Suprapubic skin (tissue), 4 donors: ENCODE measurements at regions not wholly inside any gene's neighbourhood (a gene's known extent, or its start where the extent isn't known, plus 50 kb on each side); places are given as distances from the start of the nearest gene placed in this dataset.

Experiments
- DNase-seq, 2 donors: peaks; one replicate each; pipeline ENCODE4 v3.0.0-alpha.2; 2019; ENCODE audit warnings: low spot score in 2 of 2
- H3K27ac ChIP-seq: fragments of 200-600 bp; sonication (generic); one replicate; pipeline ENCODE4 v1.5.1; 2019
- H3K27me3 ChIP-seq: fragments of 200-600 bp; sonication (generic); one replicate; pipeline ENCODE4 v1.5.1; 2019
- H3K36me3 ChIP-seq: fragments of 200-600 bp; sonication (generic); one replicate; pipeline ENCODE4 v1.5.1; 2019
- H3K4me1 ChIP-seq: fragments of 200-600 bp; sonication (generic); one replicate; pipeline ENCODE4 v1.5.1; 2019
- H3K4me3 ChIP-seq: fragments of 200-600 bp; sonication (generic); one replicate; pipeline ENCODE4 v1.5.1; 2019; ENCODE audit warnings: mild to moderate bottlenecking
- H3K9me3 ChIP-seq: fragments of 200-600 bp; sonication (generic); one replicate; pipeline ENCODE4 v1.5.1; 2019
- EP300 ChIP-seq: sonication (generic); formaldehyde crosslinking; IDR thresholded peaks from one replicate; pipeline ENCODE4 v1.6.1; 2017; ENCODE audit warnings: antibody characterized with exemption
- POLR2A ChIP-seq, 2 donors: fragments of 450-650 bp; IDR thresholded peaks; one replicate each; pipeline ENCODE4 v1.6.1; 2017; ENCODE audit warnings: antibody characterized with exemption in 2 of 2, mild to moderate bottlenecking in 2 of 2, moderate library complexity in 2 of 2
- POLR2AphosphoS5 ChIP-seq, 3 donors: sonication (generic); formaldehyde crosslinking; IDR thresholded peaks; one replicate each; pipeline ENCODE4 v1.6.1; 2017; ENCODE audit warnings: antibody characterized with exemption in 3 of 3
- WGBS: methylation state at CpG from one replicate; pipeline ENCODE4 v1.1.5; 2018; 5-methylcytosine and 5-hydroxymethylcytosine counted together
- TF ChIP-seq, protein P1 (sequence below), 2 donors: fragments of 200-600 bp in 1 of 2; fragments of 450-650 bp in 1 of 2; sonication (generic) in 1 of 2; IDR thresholded peaks; one replicate each; pipeline ENCODE4 v1.5.1; 2016 to 2019; ENCODE audit warnings: antibody characterized with exemption in 2 of 2, mild to moderate bottlenecking in 1 of 2, moderate library complexity in 1 of 2

DNA sequence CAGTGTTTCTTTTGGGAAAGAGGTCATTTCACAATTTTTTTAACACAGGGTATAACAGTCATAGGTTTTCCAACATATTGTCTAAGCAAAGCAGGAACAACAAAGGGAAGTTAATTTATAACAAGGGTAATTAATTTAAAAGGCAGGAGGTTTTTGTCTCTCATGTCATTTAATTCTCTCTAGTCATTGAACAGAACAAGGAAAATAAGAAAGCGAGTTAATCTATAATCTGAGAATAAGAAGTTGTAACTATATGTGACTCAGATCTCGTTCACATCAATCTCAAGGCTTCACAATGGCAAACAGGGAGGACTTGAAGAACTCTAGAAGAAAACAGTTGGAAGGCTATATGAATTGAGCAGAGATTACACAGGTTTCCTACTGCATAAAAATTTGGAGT lies 579.8 kb upstream of the CCDC54 start:
- no peak overlapping the region for H3K27ac ChIP-seq
- no peak overlapping the region for H3K4me3 ChIP-seq
- no peaks in the 10 kb centered on the region for H3K4me1 ChIP-seq
- WGBS = 95% methylated on average over 2 of the region's 2 CpGs
- TF ChIP-seq POLR2AphosphoS5 (IDR thresholded peaks at IDR 0.05) (no peak), POLR2A (IDR thresholded peaks at IDR 0.05) (no peak), EP300 (no peak)
- TF ChIP-seq, protein P1, sequence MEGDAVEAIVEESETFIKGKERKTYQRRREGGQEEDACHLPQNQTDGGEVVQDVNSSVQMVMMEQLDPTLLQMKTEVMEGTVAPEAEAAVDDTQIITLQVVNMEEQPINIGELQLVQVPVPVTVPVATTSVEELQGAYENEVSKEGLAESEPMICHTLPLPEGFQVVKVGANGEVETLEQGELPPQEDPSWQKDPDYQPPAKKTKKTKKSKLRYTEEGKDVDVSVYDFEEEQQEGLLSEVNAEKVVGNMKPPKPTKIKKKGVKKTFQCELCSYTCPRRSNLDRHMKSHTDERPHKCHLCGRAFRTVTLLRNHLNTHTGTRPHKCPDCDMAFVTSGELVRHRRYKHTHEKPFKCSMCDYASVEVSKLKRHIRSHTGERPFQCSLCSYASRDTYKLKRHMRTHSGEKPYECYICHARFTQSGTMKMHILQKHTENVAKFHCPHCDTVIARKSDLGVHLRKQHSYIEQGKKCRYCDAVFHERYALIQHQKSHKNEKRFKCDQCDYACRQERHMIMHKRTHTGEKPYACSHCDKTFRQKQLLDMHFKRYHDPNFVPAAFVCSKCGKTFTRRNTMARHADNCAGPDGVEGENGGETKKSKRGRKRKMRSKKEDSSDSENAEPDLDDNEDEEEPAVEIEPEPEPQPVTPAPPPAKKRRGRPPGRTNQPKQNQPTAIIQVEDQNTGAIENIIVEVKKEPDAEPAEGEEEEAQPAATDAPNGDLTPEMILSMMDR (IDR thresholded peaks at IDR 0.05) = no peak
- no peaks in the 10 kb centered on the region for H3K9me3 ChIP-seq
- no peaks in the 10 kb centered on the region for H3K36me3 ChIP-seq
- no peaks in the 10 kb centered on the region for H3K27me3 ChIP-seq
- no peak for DNase-seq

DNA sequence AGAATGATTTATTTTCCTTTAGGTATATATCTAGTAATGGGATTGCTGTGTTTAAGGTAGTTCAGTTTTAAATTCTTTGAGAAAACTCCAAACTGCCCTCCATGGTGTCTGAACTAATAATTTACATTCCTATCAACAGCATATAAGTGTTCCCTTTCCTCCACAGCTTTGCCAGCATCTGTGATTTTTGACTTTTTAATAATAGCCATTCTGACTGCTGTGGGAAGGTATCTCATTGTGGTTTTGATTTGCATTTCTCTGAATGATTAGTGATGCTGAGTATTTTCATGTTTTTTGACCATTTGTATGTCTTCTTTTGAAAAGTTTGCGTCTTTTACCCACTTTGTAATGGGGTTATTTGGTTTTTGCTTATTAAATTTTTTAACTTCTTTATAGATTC lies 571.6 kb upstream of the CCDC54 start:
- DNase-seq = no peak
- TF ChIP-seq, protein P1 (IDR thresholded peaks at IDR 0.05) = no peak
- TF ChIP-seq POLR2AphosphoS5 (IDR thresholded peaks at IDR 0.05) (no peak), POLR2A (IDR thresholded peaks at IDR 0.05) (no peak), EP300 (no peak)
- WGBS = 85% methylated on average over 1 of the region's 1 CpG
- Histone ChIP-seq H3K4me1 (no peaks in the 10 kb centered on the region), H3K9me3 (no peaks in the 10 kb centered on the region), H3K36me3 (no peaks in the 10 kb centered on the region), H3K27me3 (no peaks in the 10 kb centered on the region), H3K27ac (no peak overlapping the region), H3K4me3 (no peak overlapping the region)

DNA sequence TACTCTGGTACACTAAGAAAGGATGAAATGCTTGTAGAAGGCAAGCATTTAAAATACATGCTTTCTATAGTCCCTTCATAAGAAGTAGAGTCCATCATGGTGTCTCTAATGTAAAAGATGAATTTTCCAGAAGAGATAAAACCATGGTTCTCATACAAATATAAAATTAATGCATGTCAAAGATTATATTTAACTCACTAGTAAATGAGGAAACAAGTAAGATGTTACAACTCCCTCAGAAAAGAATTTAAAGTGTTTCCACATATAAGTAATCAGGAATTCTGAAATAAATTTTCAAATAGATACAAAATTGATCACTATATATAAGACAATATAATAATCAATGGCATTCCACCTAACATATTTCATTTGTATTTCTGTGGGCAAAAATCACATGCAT lies 570.3 kb upstream of the CCDC54 start:
- Histone ChIP-seq H3K27ac (no peak overlapping the region), H3K4me1 (no peaks in the 10 kb centered on the region), H3K4me3 (no peak overlapping the region), H3K9me3 (no peaks in the 10 kb centered on the region), H3K36me3 (no peaks in the 10 kb centered on the region), H3K27me3 (no peaks in the 10 kb centered on the region)
- no peak for DNase-seq
- TF ChIP-seq POLR2A (IDR thresholded peaks at IDR 0.05) = no peak
- TF ChIP-seq POLR2AphosphoS5 (IDR thresholded peaks at IDR 0.05) = no peak
- TF ChIP-seq, protein P1 (IDR thresholded peaks at IDR 0.05) = no peak
- TF ChIP-seq EP300 = no peak

DNA sequence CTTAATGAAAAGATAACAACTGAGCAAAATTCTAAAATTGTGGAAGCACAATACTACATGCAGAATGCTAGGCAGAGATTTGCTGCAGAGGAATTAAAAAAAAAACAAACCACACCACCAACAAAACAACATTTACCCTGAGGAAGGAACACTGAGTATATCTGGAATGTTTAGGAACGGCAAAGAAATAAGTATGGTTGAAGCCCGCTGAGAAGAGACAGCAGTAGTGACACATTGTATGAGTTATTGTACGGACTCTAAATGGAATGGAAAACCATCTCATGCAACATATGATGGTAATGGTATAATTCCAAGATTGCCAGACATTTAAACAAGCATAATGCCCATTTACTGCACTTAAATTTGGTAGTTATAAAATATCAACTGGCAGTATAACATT lies 568.2 kb upstream of the CCDC54 start:
- no peaks in the 10 kb centered on the region for H3K4me1 ChIP-seq
- H3K36me3 ChIP-seq = no peaks in the 10 kb centered on the region
- 91% methylated on average over 3 of the region's 3 CpGs for WGBS
- TF ChIP-seq EP300 = no peak
- TF ChIP-seq, protein P1 (IDR thresholded peaks at IDR 0.05) = no peak
- no peak for TF ChIP-seq POLR2A (IDR thresholded peaks at IDR 0.05)
- TF ChIP-seq POLR2AphosphoS5 (IDR thresholded peaks at IDR 0.05) = no peak
- DNase-seq = no peak
- no peak overlapping the region for H3K4me3 ChIP-seq
- no peaks in the 10 kb centered on the region for H3K27me3 ChIP-seq
- H3K9me3 ChIP-seq = no peaks in the 10 kb centered on the region
- H3K27ac ChIP-seq = no peak overlapping the region

DNA sequence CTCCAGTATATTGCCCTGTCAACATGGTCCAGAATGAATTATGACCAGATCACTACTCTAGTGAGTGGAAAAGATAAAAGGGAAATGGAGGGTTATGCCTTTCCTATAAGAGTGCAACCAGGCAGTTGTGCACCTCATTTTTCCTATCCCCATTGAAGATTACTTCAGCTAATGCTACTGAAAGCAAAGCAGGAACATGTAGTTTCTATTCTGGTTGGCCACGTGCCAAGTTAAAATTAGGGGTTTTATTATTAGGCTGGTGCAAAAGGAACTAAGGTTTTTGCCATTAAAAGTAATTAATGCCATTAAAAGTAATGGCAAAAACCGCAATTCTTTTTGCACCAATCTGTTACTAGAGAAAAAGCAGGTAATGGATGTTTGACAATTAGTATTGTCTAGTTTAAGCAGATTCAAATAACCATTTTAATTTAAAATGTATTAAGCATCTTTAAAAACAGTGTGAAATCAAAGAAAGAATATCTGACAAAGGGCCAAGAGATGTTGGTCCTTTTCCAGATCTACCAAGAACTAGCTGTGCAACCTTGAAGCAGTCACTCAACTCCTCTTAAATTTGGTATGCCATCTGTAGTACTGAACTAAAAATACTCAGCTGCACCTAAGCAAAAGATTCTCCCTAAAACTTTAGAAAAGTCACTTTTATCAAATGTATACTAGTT lies 567.5 kb upstream of the CCDC54 start:
- Histone ChIP-seq H3K4me3 (no peak overlapping the region), H3K36me3 (no peaks in the 10 kb centered on the region), H3K27me3 (no peaks in the 10 kb centered on the region), H3K4me1 (no peaks in the 10 kb centered on the region), H3K27ac (no peak overlapping the region), H3K9me3 (no peaks in the 10 kb centered on the region)
- TF ChIP-seq POLR2AphosphoS5 (IDR thresholded peaks at IDR 0.05) (no peak), POLR2A (IDR thresholded peaks at IDR 0.05) (no peak), EP300 (no peak)
- TF ChIP-seq, protein P1 (IDR thresholded peaks at IDR 0.05) = no peak
- DNase-seq = no peak
- WGBS = 36% methylated on average over 2 of the region's 2 CpGs
